RKO (cell line): ENCODE measurements at regions not wholly inside any gene's neighbourhood (a gene's known extent, or its start where the extent isn't known, plus 50 kb on each side); places are given as distances from the start of the nearest gene placed in this dataset.

Source experiments
- DNase-seq: peaks from one replicate; pipeline ENCODE4 v3.0.0-alpha.2; 2016; ENCODE audit warnings: low spot score

DNA sequence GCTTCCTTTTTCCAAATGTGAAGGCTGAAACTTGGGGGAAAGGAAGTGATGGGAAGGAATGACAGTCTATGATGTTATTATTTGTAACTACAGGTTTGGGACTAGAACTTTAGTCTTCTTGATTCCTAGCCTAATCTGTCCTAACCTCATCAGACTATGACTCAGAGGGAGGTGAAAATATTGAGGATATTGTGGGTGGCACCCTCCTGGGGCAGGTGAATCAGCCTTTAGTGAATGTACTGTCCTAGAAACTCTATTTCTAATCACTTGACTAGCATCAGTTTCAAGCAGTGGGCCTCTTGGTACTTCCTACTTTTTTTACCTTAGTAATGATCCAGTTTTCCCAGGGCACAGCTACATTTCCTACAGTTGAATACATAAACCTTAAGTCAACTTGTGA is 829.0 kb upstream of the API5 start:
- DNase-seq, result no peak

GRCh38 chr11:42490506-42490905 is 821.3 kb upstream of the API5 start:
- DNase-seq, result no peak

DNA sequence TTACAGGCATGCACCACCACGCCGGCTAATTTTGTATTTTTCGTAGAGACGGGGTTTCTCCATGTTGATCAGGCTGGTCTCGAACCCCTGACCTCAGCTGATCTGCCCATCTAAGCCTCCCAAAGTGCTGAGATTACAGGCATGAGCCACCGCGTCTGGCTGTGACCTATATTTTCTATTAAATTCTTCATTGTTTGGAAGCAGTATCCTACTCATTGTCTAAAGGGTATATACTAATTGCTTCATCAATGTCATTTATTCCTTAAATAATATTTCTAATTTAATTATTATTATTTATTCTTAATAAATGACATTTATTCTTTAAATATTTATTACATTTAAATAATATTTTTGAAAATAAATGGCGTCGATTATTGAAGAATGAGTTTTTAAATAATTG is 817.3 kb upstream of the API5 start:
- DNase-seq, result no peak

GRCh38 chr11:42498971-42499370 is 812.8 kb upstream of the API5 start:
- no peak for DNase-seq

DNA sequence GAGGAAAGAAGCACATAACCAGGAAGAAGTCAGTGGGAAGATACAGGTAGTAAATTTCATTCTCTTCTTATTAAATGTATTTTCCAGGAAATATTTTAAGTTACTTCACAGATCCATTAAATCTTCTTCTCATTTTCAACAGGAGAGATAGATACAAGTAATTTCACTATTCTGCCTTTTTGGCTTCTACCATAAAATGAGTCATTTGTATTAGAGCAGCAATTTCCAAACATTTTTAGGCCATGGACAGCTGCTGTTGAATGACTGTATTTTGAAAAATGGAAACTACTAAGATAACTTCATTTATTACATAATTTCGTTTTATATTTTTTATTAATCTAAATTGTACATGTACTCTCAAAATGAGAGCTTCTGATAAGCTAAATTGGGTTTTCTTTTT is 809.6 kb upstream of the API5 start:
- no peak for DNase-seq

DNA sequence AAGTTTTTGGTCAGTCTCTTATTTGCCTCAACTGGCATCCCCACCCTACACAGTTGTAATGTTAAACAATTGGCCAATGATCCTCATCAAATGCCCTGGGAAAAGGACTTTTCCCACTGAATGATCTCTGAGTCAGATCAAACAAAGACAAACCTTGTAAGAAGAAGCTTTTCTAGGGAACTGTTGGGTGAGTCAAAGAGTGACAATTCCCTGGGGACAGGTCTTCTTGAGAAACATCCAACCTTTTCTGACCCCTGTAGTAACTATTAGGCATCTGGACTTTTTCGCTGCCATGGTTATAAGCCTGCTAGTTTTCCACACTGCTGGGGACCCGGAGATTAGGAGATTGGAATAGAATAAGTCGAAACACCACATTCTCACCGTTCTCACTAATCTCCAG is 789.8 kb upstream of the API5 start:
- no peak for DNase-seq

GRCh38 chr11:42524534-42525227 is 787.1 kb upstream of the API5 start:
- peak; percentile 68 for DNase-seq

- DNase-seq, result no peak
Measured at GRCh38 chr11:42526426-42526825, 785.4 kb upstream of the API5 start.

- no peak for DNase-seq
Measured at GRCh38 chr11:42528471-42528870, 783.3 kb upstream of the API5 start.

GRCh38 chr11:42528911-42529310 is 782.9 kb upstream of the API5 start:
- DNase-seq, result no peak

DNA sequence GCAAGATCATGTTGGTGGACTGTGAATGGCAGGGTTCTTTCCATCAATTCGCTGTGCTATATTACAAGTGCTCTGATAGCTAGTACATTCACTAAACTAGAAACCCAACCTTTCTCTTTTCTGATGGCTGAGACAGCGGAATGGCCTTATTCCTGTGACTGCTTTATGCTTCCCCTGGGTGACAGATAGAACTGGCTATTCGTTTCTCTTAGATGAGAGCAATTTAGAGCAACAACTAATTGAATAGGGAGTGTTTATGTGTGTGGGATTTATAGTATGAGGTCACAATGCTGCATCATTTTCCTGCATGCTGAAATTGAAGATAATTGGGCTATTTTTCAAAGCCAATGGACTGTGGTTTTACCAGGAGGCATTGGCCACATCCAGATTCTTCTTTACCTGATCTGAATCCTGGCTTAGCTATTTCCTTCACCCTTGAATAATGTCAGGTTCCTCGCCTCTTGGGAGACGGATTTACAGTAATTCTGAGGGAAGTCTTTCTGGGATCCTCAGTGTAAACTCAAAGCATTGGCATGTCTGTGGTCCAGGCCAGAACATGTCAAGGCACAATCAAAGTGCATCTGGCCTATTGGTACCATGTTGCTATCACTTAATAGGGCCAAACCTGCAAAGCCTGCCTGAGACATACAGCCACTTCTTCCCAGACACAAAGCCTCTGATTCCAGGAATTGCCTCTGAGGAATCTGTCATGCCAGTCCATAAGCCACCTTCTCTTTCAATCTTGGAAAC is 775.0 kb upstream of the API5 start:
- no peak for DNase-seq

GRCh38 chr11:42542336-42542735 is 769.5 kb upstream of the API5 start:
- no peak for DNase-seq

GRCh38 chr11:42543844-42544419 is 767.9 kb upstream of the API5 start:
- no peak for DNase-seq

DNA sequence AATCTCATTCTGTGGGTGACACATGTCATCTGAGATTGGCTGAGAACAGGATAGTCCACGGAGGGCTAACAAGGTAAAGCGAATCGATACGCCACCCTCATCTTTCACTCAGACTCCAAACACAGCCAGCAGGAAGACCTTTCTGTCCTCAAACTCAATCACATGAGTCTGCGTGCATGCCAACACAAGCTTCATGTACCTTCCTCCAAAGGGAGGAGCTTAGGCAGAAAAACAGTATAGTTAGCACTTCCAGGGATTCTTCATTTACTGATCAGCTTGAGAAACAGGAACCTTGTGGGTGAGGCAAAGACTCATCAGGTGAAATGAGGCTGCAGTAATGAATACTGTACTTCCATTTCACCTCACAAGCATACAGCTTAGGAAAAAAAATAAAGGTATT is 767.1 kb upstream of the API5 start:
- DNase-seq, result no peak

DNA sequence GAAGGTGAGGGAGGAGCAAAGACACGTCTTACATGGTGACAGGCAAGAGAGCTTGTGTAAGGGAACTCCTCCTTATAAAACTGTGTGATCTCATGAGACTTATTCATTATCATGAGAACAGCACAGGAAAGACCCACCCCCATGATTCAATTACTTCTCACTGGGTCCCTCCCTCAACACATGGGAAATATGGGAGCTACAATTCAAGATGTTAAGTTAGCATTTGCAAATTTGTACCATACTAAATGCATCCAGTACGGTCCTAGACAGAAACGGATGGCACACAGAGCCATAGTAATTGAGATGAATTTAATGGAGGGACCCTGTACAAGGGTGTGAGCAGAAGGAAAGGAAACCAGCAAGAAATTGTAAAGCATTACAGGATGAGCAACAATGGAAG is 765.8 kb upstream of the API5 start:
- no peak for DNase-seq

GRCh38 chr11:42552786-42553185 is 759.0 kb upstream of the API5 start:
- DNase-seq, result no peak

DNA sequence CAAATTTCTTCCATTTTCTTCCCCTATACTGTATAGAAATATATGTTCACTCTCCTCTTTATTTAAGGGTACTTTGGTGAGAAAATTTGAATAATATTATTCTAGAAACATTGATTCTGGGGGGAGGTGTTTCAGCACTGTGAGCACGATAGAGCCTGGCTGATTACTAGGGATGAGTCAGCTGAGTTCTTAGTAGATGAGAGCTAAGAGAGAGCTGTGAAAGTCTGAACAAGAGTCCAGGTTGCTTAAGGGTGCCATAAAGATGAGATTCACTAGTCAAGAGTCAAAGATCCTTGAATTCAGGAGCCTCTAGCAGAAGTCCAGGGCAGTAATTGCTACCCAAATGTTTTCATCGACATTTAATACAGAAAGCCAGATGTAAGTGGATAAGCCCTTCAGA is 756.6 kb upstream of the API5 start:
- DNase-seq, result peak; percentile 14

GRCh38 chr11:42571131-42571877 is 740.5 kb upstream of the API5 start:
- no peak for DNase-seq

GRCh38 chr11:42571878-42572610 is 739.8 kb upstream of the API5 start:
- DNase-seq, result no peak

- no peak for DNase-seq
Measured at GRCh38 chr11:42576318-42576717, 735.5 kb upstream of the API5 start.

- DNase-seq, result no peak
Measured at GRCh38 chr11:42589286-42589685, 722.5 kb upstream of the API5 start.

- no peak for DNase-seq
Measured at GRCh38 chr11:42591841-42592240, 720.0 kb upstream of the API5 start.
